Pancreas (tissue), 10 donors: ENCODE measurements at regions not wholly inside any gene's neighbourhood (a gene's known extent, or its start where the extent isn't known, plus 50 kb on each side); places are given as distances from the start of the nearest gene placed in this dataset.

ENCODE experiments used
- ATAC-seq, 4 donors: fragments of 200-7000 bp; cut with Tn5 transposase; one replicate each; pipeline versions ENCODE4 v1.8.0 to v1.9.1; 2020; ENCODE audit warnings: mild to moderate bottlenecking in 4 of 4, moderate library complexity in 4 of 4
- DNase-seq, 6 donors: peaks; one replicate each; pipeline ENCODE4 v3.0.0-alpha.2; 2020
- FAIRE-seq: peaks from 2 replicates; lab custom pipeline; 2012; peaks lifted over from hg19 to GRCh38; lab: Jason Lieb, UNC
- H3K27ac ChIP-seq, 4 donors: fragments of 200-600 bp; sonication (generic); 1 replicate in 3 of 4; 2 replicates in 1 of 4; pipeline versions ENCODE4 v1.5.0 to v1.8.0; 2020
- H3K27me3 ChIP-seq, 4 donors: fragments of 200-600 bp; one replicate each; pipeline ENCODE4 v1.8.0; 2021
- H3K36me3 ChIP-seq, 3 donors: fragments of 200-600 bp; sonication (generic) in 1 of 3; one replicate each; pipeline versions ENCODE4 v1.5.0 to v1.8.0; 2020 to 2021
- H3K4me1 ChIP-seq, 3 donors: fragments of 200-600 bp; one replicate each; pipeline ENCODE4 v1.8.0; 2021
- H3K4me3 ChIP-seq, 4 donors: fragments of 200-600 bp; sonication (generic) in 2 of 4; one replicate each; pipeline versions ENCODE4 v1.5.0 to v1.8.0; 2020 to 2021
- H3K9me3 ChIP-seq, 4 donors: fragments of 200-600 bp; one replicate each; pipeline ENCODE4 v1.8.0; 2021
- CTCF ChIP-seq, 4 donors: fragments of 200-600 bp; sonication (generic) in 3 of 4; IDR thresholded peaks; one replicate each; pipeline versions ENCODE4 v1.5.0 to v1.8.0; 2021; ENCODE audit warnings: antibody characterized with exemption in 4 of 4
- WGBS, 2 donors: extraction: QIAGEN DNeasy Blood & Tissue Kit; methylation state at CpG; one replicate each; pipeline ENCODE4 v1.1.7; 2013; 5-methylcytosine and 5-hydroxymethylcytosine counted together
- intact Hi-C, 3 donors: fragments of 100-400 bp; cut with DNase I; formaldehyde crosslinking; loops; one replicate each; pipeline versions ENCODE4 v1.11.1 to v1.14.2; 2022
- donor health status: healthy with polysubstance abuse.
- donor health status: DM: no; HTN: no; CAD: no; lungs with moderate emphysema.
- donor health status: DM: no; HTN: no; CAD: no.
- donor health status: control.
- donor health status: control.
- donor health status: Bipolar disorder and iron deficiency.
- donor health status: DM: yes; HTN: yes; CAD: no.
- donor health status: DM: no; HTN: no; CAD: no.
- donor health status: DM: no; HTN: no; CAD: no.
- donor health status: DM: yes; HTN: yes; CAD: no.

GRCh38 chr10:53406532-53406931 lies 633.9 kb upstream of the MBL2 start:
- intact Hi-C loops = no loop called here
- TF ChIP-seq CTCF (IDR thresholded peaks at IDR 0.05) = no peak
- FAIRE-seq = no peak
- no peak overlapping the region for H3K4me3 ChIP-seq
- H3K27ac ChIP-seq = no peak overlapping the region
- no peaks in the 10 kb centered on the region for H3K27me3 ChIP-seq
- no peaks in the 10 kb centered on the region for H3K4me1 ChIP-seq
- no peak for ATAC-seq
- 80 to 81% methylated on average over 3 of the region's 3 CpGs for WGBS, 2 donors
- DNase-seq = no peak
- H3K9me3 ChIP-seq = no peaks in the 10 kb centered on the region
- no peaks in the 10 kb centered on the region for H3K36me3 ChIP-seq

- Histone ChIP-seq H3K27me3 (no peaks in the 10 kb centered on the region), H3K4me3 (no peak overlapping the region), H3K27ac (no peak overlapping the region), H3K36me3 (no peaks in the 10 kb centered on the region), H3K4me1 (no peaks in the 10 kb centered on the region), H3K9me3 (no peaks in the 10 kb centered on the region)
- intact Hi-C loops = no loop called here
- peak; percentile 51 to 85 (median 72) for DNase-seq
- no peak for FAIRE-seq
- ATAC-seq = peak; percentile 71 to 86 (median 80)
- WGBS, 2 donors = 27 to 29% methylated on average over 4 of the region's 4 CpGs
- no peak for TF ChIP-seq CTCF (IDR thresholded peaks at IDR 0.05)
These were observed 631.1 kb upstream of the MBL2 start for GRCh38 chr10:53403688-53404087.

DNA sequence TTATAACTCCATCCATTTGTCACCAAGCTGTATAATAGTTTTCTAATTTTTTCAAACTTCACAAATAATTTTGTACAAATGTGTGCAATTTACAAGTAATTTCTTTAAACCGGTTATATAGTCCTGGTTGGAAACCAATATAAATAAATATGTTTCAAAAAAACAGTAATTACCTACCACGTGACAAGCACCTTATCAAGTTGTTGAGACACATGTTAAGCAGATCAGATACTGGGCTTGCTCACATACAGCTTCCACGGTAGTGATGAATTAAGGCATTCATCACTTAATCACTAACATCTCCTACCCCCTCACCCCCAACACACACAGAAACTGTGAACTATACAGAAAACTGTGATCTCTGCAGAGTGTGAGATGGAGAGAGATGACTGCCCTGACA lies 630.0 kb upstream of the MBL2 start:
- H3K9me3 ChIP-seq = no peaks in the 10 kb centered on the region
- no peak overlapping the region for H3K27ac ChIP-seq
- WGBS, 2 donors = 48% methylated on average over 3 of the region's 3 CpGs
- intact Hi-C loops = no loop called here
- DNase-seq (no peak), ATAC-seq (no peak), FAIRE-seq (no peak)
- TF ChIP-seq CTCF (IDR thresholded peaks at IDR 0.05) = no peak
- H3K27me3 ChIP-seq = no peaks in the 10 kb centered on the region
- no peaks in the 10 kb centered on the region for H3K36me3 ChIP-seq
- no peaks in the 10 kb centered on the region for H3K4me1 ChIP-seq
- no peak overlapping the region for H3K4me3 ChIP-seq

- no peaks in the 10 kb centered on the region for H3K4me1 ChIP-seq
- no peak for ATAC-seq
These were observed 629.0 kb upstream of the MBL2 start for GRCh38 chr10:53401536-53401935.

GRCh38 chr10:53396876-53397275 lies 624.3 kb upstream of the MBL2 start:
- Histone ChIP-seq H3K27me3 (no peaks in the 10 kb centered on the region), H3K36me3 (no peaks in the 10 kb centered on the region), H3K9me3 (no peaks in the 10 kb centered on the region), H3K4me1 (no peaks in the 10 kb centered on the region), H3K4me3 (no peak overlapping the region), H3K27ac (no peak overlapping the region)
- no peak for FAIRE-seq
- intact Hi-C loops = no loop called here
- no peak for TF ChIP-seq CTCF (IDR thresholded peaks at IDR 0.05)
- no peak for ATAC-seq
- WGBS, 2 donors = 76 to 82% methylated on average over 2 of the region's 2 CpGs
- DNase-seq = no peak

More at GRCh38 chr10:53401536-53401935, 629.0 kb upstream of the MBL2 start:
- DNase-seq (no peak), FAIRE-seq (no peak)
- no peak overlapping the region for H3K4me3 ChIP-seq
- H3K27me3 ChIP-seq = no peaks in the 10 kb centered on the region
- intact Hi-C loops = no loop called here
- no peak overlapping the region for H3K27ac ChIP-seq
- TF ChIP-seq CTCF (IDR thresholded peaks at IDR 0.05) = no peak
- no peaks in the 10 kb centered on the region for H3K36me3 ChIP-seq
- H3K9me3 ChIP-seq = no peaks in the 10 kb centered on the region
